Neural cell (in vitro differentiated cells): ENCODE measurements at regions not wholly inside any gene's neighbourhood (a gene's known extent, or its start where the extent isn't known, plus 50 kb on each side); places are given as distances from the start of the nearest gene placed in this dataset.

Source experiments
- H2AFZ ChIP-seq: fragments of 200-600, 300-800 bp; sonication (generic), shearing (Covaris generic); 2 replicates; pipeline ENCODE4 v1.6.0; 2014; ENCODE audit warnings: low read depth, mild to moderate bottlenecking, antibody characterized with exemption, low read length, moderate library complexity
- H3F3A ChIP-seq: fragments of 200-600 bp; shearing (Covaris generic); 2 replicates; pipeline ENCODE4 v1.6.1; 2016; ENCODE audit warnings: mild to moderate bottlenecking, moderate library complexity, mixed read lengths, antibody characterized with exemption, low read length; ENCODE audit not compliant: insufficient read depth, poor library complexity, severe bottlenecking
- H3K27ac ChIP-seq: fragments of 200-600, 300-800 bp; sonication (generic), shearing (Covaris generic); 2 replicates; pipeline ENCODE4 v1.5.1; 2014; ENCODE audit warnings: mild to moderate bottlenecking, low read length, moderate library complexity
- H3K27me3 ChIP-seq: fragments of 300-800, 200-600 bp; sonication (generic), shearing (Covaris generic); 2 replicates; pipeline ENCODE4 v1.6.0; 2014; ENCODE audit warnings: mild to moderate bottlenecking, low read depth, low read length, moderate library complexity; ENCODE audit not compliant: insufficient read depth
- H3K36me3 ChIP-seq: fragments of 300-800, 200-600 bp; sonication (generic), shearing (Covaris generic); 2 replicates; pipeline ENCODE4 v1.5.1; 2014; ENCODE audit warnings: mild to moderate bottlenecking, antibody characterized with exemption, low read length, moderate library complexity; ENCODE audit not compliant: insufficient read depth
- H3K4me2 ChIP-seq: fragments of 300-800, 200-600 bp; sonication (generic), shearing (Covaris generic); 2 replicates; pipeline ENCODE4 v1.6.0; 2014; ENCODE audit warnings: mild to moderate bottlenecking, low read length
- H3K4me3 ChIP-seq: fragments of 300-800, 200-600 bp; sonication (generic), shearing (Covaris generic); 2 replicates; pipeline ENCODE4 v1.5.1; 2014; ENCODE audit warnings: mild to moderate bottlenecking, low read length, moderate library complexity
- H3K79me2 ChIP-seq: fragments of 200-600 bp; shearing (Covaris generic); replicated peaks from 2 replicates; pipeline ENCODE4 v1.6.0; 2014; ENCODE audit warnings: mild to moderate bottlenecking, low read length, moderate library complexity; ENCODE audit not compliant: insufficient read depth
- H3K9ac ChIP-seq: fragments of 300-800, 200-600 bp; sonication (generic), shearing (Covaris generic); 2 replicates; pipeline ENCODE4 v1.6.1; 2016; ENCODE audit warnings: mild to moderate bottlenecking, low read length, mixed read lengths
- H3K9me2 ChIP-seq: fragments of 200-600 bp; shearing (Covaris generic); 2 replicates; pipeline ENCODE4 v1.6.1; 2016; ENCODE audit warnings: mild to moderate bottlenecking, low read length, mixed read lengths; ENCODE audit not compliant: insufficient read depth
- H3K9me3 ChIP-seq: fragments of 200-600, 300-800 bp; sonication (generic), shearing (Covaris generic); 2 replicates; pipeline ENCODE4 v1.6.1; 2016; ENCODE audit warnings: mild to moderate bottlenecking, mixed run types, low read length, moderate library complexity, mixed read lengths
- H4K20me1 ChIP-seq: fragments of 200-600 bp; shearing (Covaris generic); 2 replicates; pipeline ENCODE4 v1.6.1; 2016; ENCODE audit warnings: mild to moderate bottlenecking, mixed run types; ENCODE audit not compliant: insufficient read depth
- EP300 ChIP-seq: fragments of 450-650 bp; conservative IDR thresholded peaks from 2 replicates; pipeline ENCODE4 v1.6.1; 2014; ENCODE audit warnings: antibody characterized with exemption, mild to moderate bottlenecking, moderate library complexity; ENCODE audit not compliant: poor library complexity, severe bottlenecking
- EZH2 ChIP-seq: fragments of 200-600, 300-800 bp; shearing (Covaris generic), sonication (generic); IDR thresholded peaks from 2 replicates; pipeline ENCODE4 v1.6.1; 2014; ENCODE audit warnings: antibody characterized with exemption, low read length, borderline replicate concordance, mild to moderate bottlenecking; ENCODE audit not compliant: insufficient read depth, poor library complexity, severe bottlenecking
- MXI1 ChIP-seq: fragments of 450-650 bp; conservative IDR thresholded peaks from 2 replicates; pipeline ENCODE4 v1.6.1; 2014; ENCODE audit warnings: antibody characterized with exemption, mild to moderate bottlenecking; ENCODE audit not compliant: poor library complexity, severe bottlenecking
- POLR2AphosphoS5 ChIP-seq: IDR thresholded peaks from 2 replicates; pipeline ENCODE4 v1.6.1; 2012
- RAD21 ChIP-seq: fragments of 450-650 bp; conservative IDR thresholded peaks from 2 replicates; pipeline ENCODE4 v1.6.1; 2014; ENCODE audit warnings: antibody characterized with exemption, mild to moderate bottlenecking, moderate library complexity
- SMC3 ChIP-seq: fragments of 450-650 bp; conservative IDR thresholded peaks from 2 replicates; pipeline ENCODE4 v1.6.1; 2014; ENCODE audit warnings: antibody characterized with exemption, mild to moderate bottlenecking, moderate library complexity; ENCODE audit not compliant: poor library complexity
- TAF1 ChIP-seq: IDR thresholded peaks from 2 replicates; pipeline ENCODE4 v1.6.1; 2012; ENCODE audit warnings: low read depth
- TF ChIP-seq, protein P1 (sequence below): fragments of 450-650 bp; IDR thresholded peaks from 2 replicates; pipeline ENCODE4 v1.5.1; 2014; ENCODE audit warnings: antibody characterized with exemption, mild to moderate bottlenecking, moderate library complexity; ENCODE audit not compliant: poor library complexity, severe bottlenecking
- TF ChIP-seq, protein P2 (sequence below): IDR thresholded peaks from 2 replicates; pipeline ENCODE4 v1.6.1; 2012; ENCODE audit warnings: borderline replicate concordance

DNA sequence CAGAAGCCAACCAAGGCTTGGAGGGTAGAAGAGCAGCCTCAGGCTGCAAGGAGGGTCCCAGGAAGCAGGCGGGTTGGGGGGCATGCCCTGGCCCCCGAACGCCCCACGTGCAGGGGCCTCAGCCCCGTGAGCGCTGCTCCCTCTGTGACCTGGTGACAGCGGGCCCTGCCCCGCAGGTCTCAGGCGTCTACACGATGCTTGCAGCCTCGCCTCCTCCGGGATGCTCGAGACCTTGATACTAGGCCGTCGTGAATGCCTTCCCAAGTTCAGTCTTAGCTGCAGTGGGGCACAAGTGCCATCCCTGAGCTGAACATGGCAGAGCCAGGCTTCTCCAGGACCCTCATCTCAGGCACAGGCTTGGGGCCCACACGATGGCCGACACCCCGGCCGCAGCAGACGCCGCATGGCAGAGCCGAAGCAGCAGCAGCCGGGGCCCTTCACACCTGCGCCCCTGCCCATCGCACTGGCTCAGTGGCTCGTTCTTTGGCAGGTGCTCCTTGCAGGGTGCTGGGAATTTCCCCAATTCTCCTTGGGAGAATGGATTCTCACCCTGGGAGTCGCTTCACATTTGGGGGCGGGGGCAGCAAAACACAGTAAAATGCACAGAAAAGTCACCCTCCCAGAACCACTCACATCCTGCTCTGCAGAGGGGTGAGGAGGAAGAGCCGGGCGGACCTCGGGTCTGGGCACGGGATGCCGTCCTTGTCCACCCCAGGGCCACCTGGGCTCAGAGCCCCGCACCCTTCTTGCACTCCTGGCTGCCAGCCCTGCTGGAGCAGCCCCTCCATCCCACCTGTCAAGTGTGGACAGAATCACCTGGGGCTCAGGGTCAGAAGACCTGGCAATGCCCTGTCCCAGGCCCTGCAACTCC is 161.8 kb downstream of the DLL1 start:
- no peaks in the 10 kb centered on the region for H3K9me3 ChIP-seq
- H3K9me2 ChIP-seq = no peaks in the 10 kb centered on the region
- H4K20me1 ChIP-seq = no peaks in the 10 kb centered on the region
- no peak overlapping the region for H3K27ac ChIP-seq
- H2AFZ ChIP-seq = no peak overlapping the region
- H3K4me3 ChIP-seq = no peak overlapping the region
- H3K36me3 ChIP-seq = no peaks in the 10 kb centered on the region
- no peak overlapping the region for H3K9ac ChIP-seq
- no peaks in the 10 kb centered on the region for H3F3A ChIP-seq
- no peak overlapping the region for H3K4me2 ChIP-seq
- H3K79me2 ChIP-seq = no peaks in the 10 kb centered on the region
- no peaks in the 10 kb centered on the region for H3K27me3 ChIP-seq
- TF ChIP-seq, protein P1, sequence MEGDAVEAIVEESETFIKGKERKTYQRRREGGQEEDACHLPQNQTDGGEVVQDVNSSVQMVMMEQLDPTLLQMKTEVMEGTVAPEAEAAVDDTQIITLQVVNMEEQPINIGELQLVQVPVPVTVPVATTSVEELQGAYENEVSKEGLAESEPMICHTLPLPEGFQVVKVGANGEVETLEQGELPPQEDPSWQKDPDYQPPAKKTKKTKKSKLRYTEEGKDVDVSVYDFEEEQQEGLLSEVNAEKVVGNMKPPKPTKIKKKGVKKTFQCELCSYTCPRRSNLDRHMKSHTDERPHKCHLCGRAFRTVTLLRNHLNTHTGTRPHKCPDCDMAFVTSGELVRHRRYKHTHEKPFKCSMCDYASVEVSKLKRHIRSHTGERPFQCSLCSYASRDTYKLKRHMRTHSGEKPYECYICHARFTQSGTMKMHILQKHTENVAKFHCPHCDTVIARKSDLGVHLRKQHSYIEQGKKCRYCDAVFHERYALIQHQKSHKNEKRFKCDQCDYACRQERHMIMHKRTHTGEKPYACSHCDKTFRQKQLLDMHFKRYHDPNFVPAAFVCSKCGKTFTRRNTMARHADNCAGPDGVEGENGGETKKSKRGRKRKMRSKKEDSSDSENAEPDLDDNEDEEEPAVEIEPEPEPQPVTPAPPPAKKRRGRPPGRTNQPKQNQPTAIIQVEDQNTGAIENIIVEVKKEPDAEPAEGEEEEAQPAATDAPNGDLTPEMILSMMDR = no peak
- no peak for TF ChIP-seq POLR2AphosphoS5
- no peak for TF ChIP-seq EZH2
- TF ChIP-seq TAF1 = no peak
- TF ChIP-seq, protein P2, sequence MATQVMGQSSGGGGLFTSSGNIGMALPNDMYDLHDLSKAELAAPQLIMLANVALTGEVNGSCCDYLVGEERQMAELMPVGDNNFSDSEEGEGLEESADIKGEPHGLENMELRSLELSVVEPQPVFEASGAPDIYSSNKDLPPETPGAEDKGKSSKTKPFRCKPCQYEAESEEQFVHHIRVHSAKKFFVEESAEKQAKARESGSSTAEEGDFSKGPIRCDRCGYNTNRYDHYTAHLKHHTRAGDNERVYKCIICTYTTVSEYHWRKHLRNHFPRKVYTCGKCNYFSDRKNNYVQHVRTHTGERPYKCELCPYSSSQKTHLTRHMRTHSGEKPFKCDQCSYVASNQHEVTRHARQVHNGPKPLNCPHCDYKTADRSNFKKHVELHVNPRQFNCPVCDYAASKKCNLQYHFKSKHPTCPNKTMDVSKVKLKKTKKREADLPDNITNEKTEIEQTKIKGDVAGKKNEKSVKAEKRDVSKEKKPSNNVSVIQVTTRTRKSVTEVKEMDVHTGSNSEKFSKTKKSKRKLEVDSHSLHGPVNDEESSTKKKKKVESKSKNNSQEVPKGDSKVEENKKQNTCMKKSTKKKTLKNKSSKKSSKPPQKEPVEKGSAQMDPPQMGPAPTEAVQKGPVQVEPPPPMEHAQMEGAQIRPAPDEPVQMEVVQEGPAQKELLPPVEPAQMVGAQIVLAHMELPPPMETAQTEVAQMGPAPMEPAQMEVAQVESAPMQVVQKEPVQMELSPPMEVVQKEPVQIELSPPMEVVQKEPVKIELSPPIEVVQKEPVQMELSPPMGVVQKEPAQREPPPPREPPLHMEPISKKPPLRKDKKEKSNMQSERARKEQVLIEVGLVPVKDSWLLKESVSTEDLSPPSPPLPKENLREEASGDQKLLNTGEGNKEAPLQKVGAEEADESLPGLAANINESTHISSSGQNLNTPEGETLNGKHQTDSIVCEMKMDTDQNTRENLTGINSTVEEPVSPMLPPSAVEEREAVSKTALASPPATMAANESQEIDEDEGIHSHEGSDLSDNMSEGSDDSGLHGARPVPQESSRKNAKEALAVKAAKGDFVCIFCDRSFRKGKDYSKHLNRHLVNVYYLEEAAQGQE = no peak
- TF ChIP-seq MXI1 = no peak
- no peak for TF ChIP-seq RAD21
- TF ChIP-seq EP300 = no peak
- no peak for TF ChIP-seq SMC3

DNA sequence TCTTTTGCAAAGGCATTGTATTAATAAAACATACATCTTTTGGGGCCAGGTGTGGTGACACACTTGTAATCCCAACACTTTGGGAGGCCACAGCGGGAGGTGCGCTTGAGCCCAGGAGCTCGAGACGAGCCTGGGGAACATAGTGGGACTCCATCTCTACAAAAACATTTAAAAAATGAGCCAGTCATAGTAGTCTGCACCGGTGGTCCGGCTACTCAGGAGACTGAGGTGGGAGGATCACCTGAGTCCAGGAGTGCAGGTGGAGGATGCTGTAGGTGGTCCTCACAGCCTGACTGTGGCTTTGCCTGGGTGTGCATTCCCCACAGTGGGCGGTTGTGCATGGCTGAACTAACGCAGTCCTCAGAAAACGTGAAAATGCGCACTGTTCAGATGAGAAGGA is 162.5 kb downstream of the DLL1 start:
- no peaks in the 10 kb centered on the region for H3K79me2 ChIP-seq
- H3K9ac ChIP-seq = no peak overlapping the region
- no peaks in the 10 kb centered on the region for H3K36me3 ChIP-seq
- no peak for TF ChIP-seq EP300
- TF ChIP-seq, protein P2 = no peak
- TF ChIP-seq MXI1 = no peak
- H3K4me2 ChIP-seq = no peak overlapping the region
- H3F3A ChIP-seq = no peaks in the 10 kb centered on the region
- no peak overlapping the region for H3K4me3 ChIP-seq
- H2AFZ ChIP-seq = no peak overlapping the region
- H3K9me3 ChIP-seq = no peaks in the 10 kb centered on the region
- no peak overlapping the region for H3K27ac ChIP-seq
- H3K9me2 ChIP-seq = no peaks in the 10 kb centered on the region
- no peaks in the 10 kb centered on the region for H3K27me3 ChIP-seq
- H4K20me1 ChIP-seq = no peaks in the 10 kb centered on the region
